ENCODE measurements at regions not wholly inside any gene's neighbourhood (a gene's known extent, or its start where the extent isn't known, plus 50 kb on each side); places are given as distances from the start of the nearest gene placed in this dataset.

DNA sequence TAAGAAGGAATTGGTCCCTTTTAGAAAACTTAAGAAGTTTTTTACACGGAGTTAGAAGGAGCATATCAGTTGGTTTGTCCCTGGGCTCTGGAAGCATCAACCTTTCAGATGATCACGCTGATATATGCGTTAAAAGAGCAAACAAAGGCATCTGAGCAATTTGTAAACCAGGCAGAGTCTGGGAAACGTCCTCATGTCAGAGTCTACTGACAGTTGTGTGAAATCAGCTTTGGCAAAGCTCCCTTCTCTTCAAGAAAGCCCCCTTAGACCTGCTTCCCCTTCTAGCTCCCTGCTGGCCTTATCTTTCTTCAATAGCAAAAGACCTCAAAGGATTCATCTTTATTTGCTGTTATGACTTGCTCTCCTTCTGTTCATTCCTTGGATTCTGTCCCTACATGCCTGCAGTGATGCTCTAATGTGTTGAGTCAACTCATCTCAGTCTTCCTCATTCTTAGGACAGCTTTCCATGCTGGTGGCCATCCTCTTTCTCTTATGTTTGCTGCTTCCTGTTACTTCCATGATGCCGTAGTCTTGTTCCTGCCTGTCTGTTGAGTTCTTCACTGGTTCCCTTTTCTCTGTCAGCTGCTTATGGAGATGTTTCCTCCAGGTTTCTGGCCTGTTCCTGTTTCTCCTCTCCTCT, 106.5 kb upstream of the BMPER start:
- no peak for DNase-seq
- H3K4me2 ChIP-seq (ENCODE audit: insufficient read depth, low read length), result no peak overlapping the region
- no peaks in the 10 kb centered on the region for H4K20me1 ChIP-seq (ENCODE audit: insufficient read depth, low read length)
- no peaks in the 10 kb centered on the region for H3K9me3 ChIP-seq (ENCODE audit: insufficient read depth, low read length, severe bottlenecking)
- no peaks in the 10 kb centered on the region for H3K79me2 ChIP-seq (ENCODE audit: insufficient read depth, low read length)
- no peak overlapping the region for H3K9ac ChIP-seq (ENCODE audit: low read depth, low read length)
- H3K27me3 ChIP-seq (ENCODE audit: insufficient read depth, low read length, poor library complexity), result no peaks in the 10 kb centered on the region
- H3K4me1 ChIP-seq (ENCODE audit: insufficient read depth, low read length), result no peaks in the 10 kb centered on the region
- TF ChIP-seq EZH2 (IDR thresholded peaks at IDR 0.05; ENCODE audit: borderline replicate concordance, low read depth, low read length, severe bottlenecking), result no peak
- no peak for TF ChIP-seq CTCF (IDR thresholded peaks at IDR 0.05; ENCODE audit: borderline replicate concordance, extremely low read depth, low read length, poor library complexity, severe bottlenecking)
- no peaks in the 10 kb centered on the region for H3K36me3 ChIP-seq (ENCODE audit: insufficient read depth, low read length)
- no peak overlapping the region for H2AFZ ChIP-seq (ENCODE audit: low read depth, low read length)
- H3K4me3 ChIP-seq (ENCODE audit: low read depth in 1 of 2, low read length in 2 of 2), result no peak overlapping the region
- ATAC-seq (ENCODE audit: insufficient read depth, low read depth), result no peak
- no peak overlapping the region for H3K27ac ChIP-seq (ENCODE audit: low read length)

- ATAC-seq (ENCODE audit: insufficient read depth, low read depth) (no peak), DNase-seq (no peak)
- no peak overlapping the region for H2AFZ ChIP-seq (ENCODE audit: low read depth, low read length)
- TF ChIP-seq EZH2 (IDR thresholded peaks at IDR 0.05; ENCODE audit: borderline replicate concordance, low read depth, low read length, severe bottlenecking) (no peak), CTCF (IDR thresholded peaks at IDR 0.05; ENCODE audit: borderline replicate concordance, extremely low read depth, low read length, poor library complexity, severe bottlenecking) (no peak)
- H3K9ac ChIP-seq (ENCODE audit: low read depth, low read length), result no peak overlapping the region
- no peaks in the 10 kb centered on the region for H3K79me2 ChIP-seq (ENCODE audit: insufficient read depth, low read length)
- H4K20me1 ChIP-seq (ENCODE audit: insufficient read depth, low read length), result no peaks in the 10 kb centered on the region
- H3K4me2 ChIP-seq (ENCODE audit: insufficient read depth, low read length), result no peak overlapping the region
- no peaks in the 10 kb centered on the region for H3K4me1 ChIP-seq (ENCODE audit: insufficient read depth, low read length)
- H3K4me3 ChIP-seq (ENCODE audit: low read depth in 1 of 2, low read length in 2 of 2), result no peak overlapping the region
- H3K9me3 ChIP-seq (ENCODE audit: insufficient read depth, low read length, severe bottlenecking), result no peaks in the 10 kb centered on the region
- no peaks in the 10 kb centered on the region for H3K36me3 ChIP-seq (ENCODE audit: insufficient read depth, low read length)
- H3K27me3 ChIP-seq (ENCODE audit: insufficient read depth, low read length, poor library complexity), result no peaks in the 10 kb centered on the region
- no peak overlapping the region for H3K27ac ChIP-seq (ENCODE audit: low read length)
Measured at GRCh38 chr7:33799766-33800165, 105.6 kb upstream of the BMPER start.

DNA sequence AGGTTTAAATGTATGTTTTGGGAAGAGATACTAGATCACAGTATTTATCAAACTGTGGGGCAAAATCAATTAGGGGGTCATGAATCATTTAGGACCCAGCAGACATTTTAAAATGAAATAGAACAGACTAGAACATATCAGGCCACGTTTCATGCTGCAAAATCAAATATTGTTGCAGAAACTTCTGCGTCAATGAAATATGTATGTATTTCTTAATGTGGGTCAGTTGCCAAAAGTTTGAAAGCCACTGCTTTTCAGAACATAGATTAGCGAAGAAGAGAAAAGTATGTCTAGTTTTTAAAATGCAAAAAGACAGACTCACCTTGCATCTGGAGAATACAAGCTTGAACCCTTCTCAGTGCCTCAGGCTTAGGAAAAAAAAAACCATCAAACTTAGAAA, 102.7 kb upstream of the BMPER start:
- H2AFZ ChIP-seq (ENCODE audit: low read depth, low read length), result no peak overlapping the region
- H3K4me1 ChIP-seq (ENCODE audit: insufficient read depth, low read length), result no peaks in the 10 kb centered on the region
- H3K79me2 ChIP-seq (ENCODE audit: insufficient read depth, low read length), result no peaks in the 10 kb centered on the region
- no peaks in the 10 kb centered on the region for H3K27me3 ChIP-seq (ENCODE audit: insufficient read depth, low read length, poor library complexity)
- H3K36me3 ChIP-seq (ENCODE audit: insufficient read depth, low read length), result no peaks in the 10 kb centered on the region
- no peaks in the 10 kb centered on the region for H3K9me3 ChIP-seq (ENCODE audit: insufficient read depth, low read length, severe bottlenecking)
- DNase-seq (no peak), ATAC-seq (ENCODE audit: insufficient read depth, low read depth) (no peak)
- no peaks in the 10 kb centered on the region for H4K20me1 ChIP-seq (ENCODE audit: insufficient read depth, low read length)
- no peak overlapping the region for H3K4me3 ChIP-seq (ENCODE audit: low read depth in 1 of 2, low read length in 2 of 2)
- no peak overlapping the region for H3K9ac ChIP-seq (ENCODE audit: low read depth, low read length)
- TF ChIP-seq EZH2 (IDR thresholded peaks at IDR 0.05; ENCODE audit: borderline replicate concordance, low read depth, low read length, severe bottlenecking), result no peak
- TF ChIP-seq CTCF (IDR thresholded peaks at IDR 0.05; ENCODE audit: borderline replicate concordance, extremely low read depth, low read length, poor library complexity, severe bottlenecking), result no peak
- H3K4me2 ChIP-seq (ENCODE audit: insufficient read depth, low read length), result no peak overlapping the region
- no peak overlapping the region for H3K27ac ChIP-seq (ENCODE audit: low read length)
